Effector CD8-positive, alpha-beta T cell (primary cell): ENCODE measurements at regions not wholly inside any gene's neighbourhood (a gene's known extent, or its start where the extent isn't known, plus 50 kb on each side); places are given as distances from the start of the nearest gene placed in this dataset.

Experiments
- DNase-seq: peaks from one replicate; lab custom pipeline; 2025; lab: John Stamatoyannopoulos, UW

DNA sequence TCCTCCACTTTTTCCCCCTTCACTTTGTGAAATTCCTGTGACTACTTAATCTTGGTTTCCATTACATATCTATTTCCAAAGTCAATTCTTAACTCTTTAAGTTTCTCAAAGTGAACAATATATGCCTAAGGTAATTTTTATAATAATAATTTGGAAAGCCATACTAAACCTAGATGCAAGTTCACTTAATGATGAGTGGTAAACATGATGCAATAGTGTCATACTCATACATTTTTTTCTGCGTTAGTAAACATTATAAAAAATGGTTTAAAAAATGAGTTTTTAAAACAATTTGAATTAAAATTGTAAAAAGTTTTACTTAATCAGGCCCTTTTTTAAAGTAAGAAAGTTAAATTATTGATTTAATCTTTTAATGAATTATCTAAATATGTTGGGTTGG, 659.4 kb upstream of the FZD8 start:
- DNase-seq = no peak

- DNase-seq = no peak
These were observed 659.0 kb upstream of the FZD8 start for GRCh38 chr10:36301139-36301538.

GRCh38 chr10:36283827-36284226, 641.7 kb upstream of the FZD8 start:
- no peak for DNase-seq

GRCh38 chr10:36281831-36282331, 639.8 kb upstream of the FZD8 start:
- DNase-seq = no peak

- no peak for DNase-seq
These were observed 638.9 kb upstream of the FZD8 start for GRCh38 chr10:36280890-36281499.

GRCh38 chr10:36280321-36280741, 638.2 kb upstream of the FZD8 start:
- DNase-seq = no peak

DNA sequence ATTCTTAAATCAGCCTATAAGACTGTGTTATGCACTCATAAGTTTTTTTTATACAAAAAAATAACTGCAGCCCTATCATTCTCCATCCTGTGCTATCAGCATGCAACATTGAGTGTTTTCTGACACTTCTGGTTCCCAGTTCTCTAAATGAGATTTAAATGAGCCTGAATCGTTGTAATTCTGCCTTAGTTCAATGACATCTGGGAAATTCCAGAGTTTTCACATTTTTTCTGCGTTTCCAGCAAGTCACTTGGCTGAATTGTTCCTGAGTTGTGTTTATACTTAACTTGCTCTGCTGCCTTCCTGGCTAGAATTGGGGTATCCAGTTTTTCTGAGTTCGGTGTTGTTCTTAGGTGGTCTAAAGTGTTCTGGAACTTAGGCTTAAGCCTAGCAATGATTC, 636.1 kb upstream of the FZD8 start:
- DNase-seq = no peak

DNA sequence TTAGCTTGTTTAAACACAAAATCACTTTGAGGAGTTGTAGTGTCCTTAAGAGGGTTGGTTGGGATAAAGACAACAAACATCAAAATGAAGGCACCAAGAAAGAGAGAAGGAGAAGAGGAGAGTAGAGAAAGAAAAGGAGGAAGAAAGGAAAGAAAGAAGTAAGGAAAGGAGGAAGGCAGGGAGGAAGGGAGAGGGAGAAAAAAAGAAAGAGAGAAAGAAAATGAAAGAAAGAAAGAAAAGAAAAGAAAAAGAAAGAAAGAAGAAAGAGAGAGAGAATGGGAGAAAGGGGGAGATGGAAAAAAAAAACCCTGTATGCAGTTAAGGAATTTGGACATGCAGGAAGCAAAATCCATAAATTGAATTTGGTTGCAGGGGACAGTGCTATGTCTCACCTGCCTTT, 635.4 kb upstream of the FZD8 start:
- no peak for DNase-seq

DNA sequence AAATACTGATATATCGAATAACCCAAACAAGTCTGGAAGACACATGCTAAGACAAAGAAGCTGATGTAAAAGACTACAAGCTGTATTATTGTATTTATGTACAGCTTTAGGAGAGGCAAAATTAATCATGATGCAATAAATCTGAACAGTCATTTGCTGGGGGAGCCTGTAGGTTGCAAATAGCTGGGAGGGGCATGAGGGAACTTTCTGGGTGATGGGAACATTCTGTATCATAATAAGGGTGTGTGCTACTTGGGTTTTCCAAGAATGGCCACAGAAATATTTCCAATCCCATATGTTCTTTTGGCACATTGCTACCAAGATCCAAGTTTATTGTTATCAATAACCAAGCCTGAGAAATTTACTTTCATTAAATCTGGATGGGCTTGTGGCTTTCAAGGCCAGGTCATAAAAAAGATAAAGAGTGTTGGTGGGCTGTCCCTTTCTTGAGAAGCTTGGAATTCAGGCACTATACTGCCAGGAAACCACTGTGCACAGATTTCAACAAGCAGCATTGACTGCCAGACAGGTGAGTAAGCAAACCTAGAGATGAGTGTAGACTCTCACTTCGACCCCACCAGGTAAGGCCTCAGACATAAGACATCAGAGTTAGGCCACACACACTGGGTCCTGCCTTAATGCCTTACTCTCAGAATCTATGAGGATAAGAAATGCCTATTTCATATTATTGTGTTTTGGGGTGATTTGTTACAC, 629.7 kb upstream of the FZD8 start:
- DNase-seq = no peak

DNA sequence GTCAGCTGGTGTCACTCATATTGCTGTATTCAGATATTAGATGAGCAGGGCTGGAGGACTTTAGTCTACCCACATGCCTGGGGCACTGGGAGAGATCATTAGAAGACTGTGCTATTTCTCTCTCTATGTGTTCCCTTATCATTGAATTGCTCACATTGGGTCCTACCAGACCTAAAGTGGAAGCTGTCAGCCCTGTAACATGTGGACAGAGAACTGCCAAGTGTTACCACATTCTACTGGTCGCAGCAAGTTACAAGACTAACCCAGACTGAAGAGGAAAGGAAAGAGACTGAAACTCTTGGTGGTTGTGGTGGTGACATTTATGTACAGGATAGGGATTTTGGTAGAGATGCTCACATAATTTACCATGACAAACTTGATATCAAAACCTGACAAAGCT, 627.1 kb upstream of the FZD8 start:
- DNase-seq = no peak

- DNase-seq = no peak
These were observed 624.8 kb upstream of the FZD8 start for GRCh38 chr10:36266923-36267322.

GRCh38 chr10:36265741-36266140, 623.6 kb upstream of the FZD8 start:
- DNase-seq = no peak

DNA sequence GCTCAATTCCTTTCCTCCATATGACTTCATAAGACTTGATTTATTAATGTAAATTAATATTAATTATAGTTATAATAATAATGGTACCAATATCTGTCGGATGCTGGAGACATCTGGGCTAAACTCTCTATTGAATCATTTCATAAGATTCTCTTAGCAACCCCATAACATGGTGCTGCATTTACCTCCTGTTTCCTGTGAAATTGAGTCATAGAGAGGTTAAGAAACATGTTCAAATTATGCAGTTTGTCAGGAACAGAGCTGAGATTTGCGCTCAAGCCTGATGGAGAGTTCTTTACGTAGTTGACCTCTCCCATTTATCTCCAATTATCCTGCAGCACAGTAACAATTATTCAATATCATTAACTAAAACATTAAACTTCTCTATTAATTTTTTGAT, 621.8 kb upstream of the FZD8 start:
- DNase-seq = no peak

DNA sequence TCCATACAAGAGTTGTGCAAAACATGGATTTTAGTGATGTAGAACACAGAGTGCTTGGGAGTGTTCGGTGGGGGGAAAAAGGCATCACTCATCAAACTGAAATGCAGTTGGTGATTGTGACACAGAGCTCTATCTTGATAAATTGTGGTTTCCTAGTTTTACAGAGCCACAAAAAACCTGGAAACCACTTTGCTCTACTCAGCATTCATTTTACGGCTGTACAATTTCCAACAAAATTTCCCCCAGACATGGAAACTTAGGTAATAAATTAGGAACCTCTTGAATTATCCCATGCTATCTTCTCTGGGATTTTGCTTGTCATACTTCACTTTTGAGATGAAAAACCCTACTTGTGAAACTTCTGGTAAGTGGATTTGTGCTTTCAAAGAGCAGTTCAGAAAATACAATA, 614.9 kb upstream of the FZD8 start:
- no peak for DNase-seq

- DNase-seq = no peak
These were observed 614.1 kb upstream of the FZD8 start for GRCh38 chr10:36256166-36256565.

DNA sequence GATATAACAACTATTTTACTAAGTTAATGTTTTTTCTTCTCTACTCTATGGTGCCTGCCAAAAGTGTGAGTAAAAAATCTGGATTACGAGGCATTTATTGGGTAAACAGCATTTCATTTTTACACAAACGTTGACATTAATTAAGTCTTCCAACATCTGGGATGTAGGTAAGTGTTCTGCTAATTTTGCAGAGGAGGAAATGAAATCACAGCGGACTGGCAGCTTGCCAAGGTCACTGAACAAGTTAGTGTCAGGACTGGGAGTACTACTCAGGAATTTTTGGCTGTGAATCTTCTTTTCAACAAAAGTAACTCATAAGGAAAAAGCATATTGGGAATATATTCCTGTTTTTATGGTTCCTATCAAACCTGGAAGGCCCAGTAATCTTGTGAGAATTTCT, 612.1 kb upstream of the FZD8 start:
- no peak for DNase-seq

- no peak for DNase-seq
These were observed 611.6 kb upstream of the FZD8 start for GRCh38 chr10:36253731-36254130.

DNA sequence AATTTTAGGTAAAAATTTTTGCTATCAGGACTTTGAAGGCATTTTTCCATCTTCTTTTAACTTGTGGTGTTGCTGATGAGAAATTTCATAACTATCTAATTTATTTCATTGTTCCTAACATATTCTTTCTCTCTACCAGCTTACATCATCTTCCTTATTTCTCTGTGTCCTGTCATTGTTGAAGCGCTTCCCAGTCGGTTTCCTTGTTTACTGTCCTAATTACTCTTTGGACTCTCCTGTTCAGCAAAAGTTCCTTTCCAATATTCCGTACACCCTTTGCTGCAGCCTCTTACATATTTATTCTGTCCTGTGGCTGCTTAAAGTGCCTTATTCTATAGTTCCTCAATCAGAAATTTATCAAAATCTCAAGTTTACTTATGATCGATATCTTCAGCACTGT, 609.0 kb upstream of the FZD8 start:
- no peak for DNase-seq

- no peak for DNase-seq
These were observed 606.3 kb upstream of the FZD8 start for GRCh38 chr10:36248304-36248981.

DNA sequence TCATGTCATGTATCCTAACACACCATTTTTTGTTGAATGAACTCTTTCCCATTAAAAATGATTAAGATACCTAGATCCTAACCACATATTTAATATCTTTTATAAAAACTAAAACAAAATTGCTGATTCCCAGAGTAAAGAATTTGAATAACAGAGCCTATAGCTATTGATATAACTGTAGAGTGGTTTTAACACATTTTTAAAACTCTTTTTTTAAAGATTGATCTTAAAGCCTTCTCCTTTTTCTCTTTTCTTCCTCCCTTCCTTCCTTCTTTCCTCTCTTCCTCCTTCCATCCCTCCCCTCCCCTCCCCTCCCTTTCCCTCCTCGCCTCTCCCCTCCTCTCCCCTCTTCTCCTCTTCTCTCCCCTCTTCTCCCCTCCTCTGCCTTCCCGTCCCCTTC, 605.4 kb upstream of the FZD8 start:
- DNase-seq = no peak

- no peak for DNase-seq
These were observed 594.8 kb upstream of the FZD8 start for GRCh38 chr10:36236931-36237330.

DNA sequence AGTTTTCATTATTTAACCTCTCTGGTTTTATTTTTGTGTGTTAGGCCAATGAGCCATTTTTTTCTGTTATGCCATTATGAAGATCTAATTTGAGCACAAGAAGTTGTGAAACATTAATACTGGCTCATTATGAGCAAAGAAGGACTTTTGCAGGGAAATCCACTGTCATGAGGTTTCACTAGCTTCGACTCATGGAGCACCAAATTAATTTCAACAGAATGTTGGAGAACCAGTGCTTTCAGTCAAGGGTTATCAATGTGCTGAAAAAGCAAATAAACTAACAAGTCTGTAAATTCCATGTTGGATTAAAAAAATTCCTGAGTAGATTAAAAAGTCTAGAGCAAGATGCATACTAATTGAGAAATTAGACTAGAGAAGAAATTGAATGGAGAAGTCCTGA, 594.2 kb upstream of the FZD8 start:
- DNase-seq = no peak

- DNase-seq = no peak
These were observed 590.8 kb upstream of the FZD8 start for GRCh38 chr10:36232935-36233334.
